Kidney (tissue), 13 donors: ENCODE measurements at regions not wholly inside any gene's neighbourhood (a gene's known extent, or its start where the extent isn't known, plus 50 kb on each side); places are given as distances from the start of the nearest gene placed in this dataset.

Source experiments
- DNase-seq, 5 donors: peaks; one replicate each; pipeline ENCODE4 v3.0.0-alpha.2; 2013 to 2020
- FAIRE-seq: peaks from 2 replicates; lab custom pipeline; 2012; peaks lifted over from hg19 to GRCh38; lab: Jason Lieb, UNC
- H3K27ac ChIP-seq, 2 donors: one replicate each; pipeline ENCODE4 v1.7.0; 2013; ENCODE audit warnings: low read depth in 2 of 2, low read length in 2 of 2, inconsistent platforms in 1 of 2
- H3K27me3 ChIP-seq: one replicate; pipeline ENCODE4 v1.7.1; 2013; ENCODE audit warnings: low read length, inconsistent platforms; ENCODE audit not compliant: control insufficient read depth, insufficient read depth
- H3K36me3 ChIP-seq, 3 donors: one replicate each; pipeline versions ENCODE4 v1.7.0 to v1.7.1; 2013; ENCODE audit warnings: low read length in 3 of 3, control low read depth in 1 of 3, inconsistent platforms in 1 of 3; ENCODE audit not compliant: insufficient read depth in 3 of 3, control insufficient read depth in 2 of 3
- H3K4me1 ChIP-seq, 3 donors: one replicate each; pipeline versions ENCODE4 v1.7.0 to v1.7.1; 2013; ENCODE audit warnings: low read length in 3 of 3, inconsistent platforms in 1 of 3, low read depth in 1 of 3; ENCODE audit not compliant: control insufficient read depth in 2 of 3, insufficient read depth in 2 of 3
- H3K4me3 ChIP-seq, 3 donors: one replicate each; pipeline versions ENCODE4 v1.7.0 to v1.8.1; 2013; ENCODE audit warnings: low read length in 3 of 3, control low read depth in 1 of 3, inconsistent platforms in 1 of 3
- H3K9ac ChIP-seq, 3 donors: one replicate each; pipeline versions ENCODE4 v1.7.0 to v1.7.1; 2013; ENCODE audit warnings: low read length in 3 of 3, control low read depth in 1 of 3, inconsistent platforms in 1 of 3
- H3K9me3 ChIP-seq, 3 donors: one replicate each; pipeline versions ENCODE4 v1.7.0 to v1.7.1; 2013; ENCODE audit warnings: low read length in 3 of 3, control low read depth in 1 of 3, inconsistent platforms in 1 of 3; ENCODE audit not compliant: control insufficient read depth in 2 of 3, insufficient read depth in 1 of 3
- CTCF ChIP-seq: IDR thresholded peaks from 3 replicates; pipeline ENCODE4 v1.5.1; 2012; ENCODE audit warnings: mild to moderate bottlenecking, moderate library complexity, borderline replicate concordance; ENCODE audit not compliant: insufficient read depth; ENCODE audit errors: extremely low read depth
- intact Hi-C: fragments of 100-400 bp; cut with DNase I; formaldehyde crosslinking; loops from one replicate; pipeline ENCODE4 v1.11.1; 2022
- donor health status: control.
- donor health status: control.
- donor health status: control.
- donor health status: control.
- donor health status: control.
- donor health status: DM: yes; HTN: yes; CAD: no.
- donor health status: Normal renal cell carcinoma (clear cell type).

- Histone ChIP-seq H3K27me3 (no peaks in the 10 kb centered on the region), H3K27ac (no peak overlapping the region), H3K9me3 (no peaks in the 10 kb centered on the region), H3K4me3 (no peak overlapping the region), H3K36me3 (no peaks in the 10 kb centered on the region), H3K9ac (no peak overlapping the region), H3K4me1 (no peaks in the 10 kb centered on the region)
- intact Hi-C loops = no loop called here
- FAIRE-seq = no peak
- no peak for TF ChIP-seq CTCF
- DNase-seq = peak in 1 of 5 donors; percentile 39
Measured at GRCh38 chr12:90229407-90230170, 521.0 kb upstream of the ATP2B1 start.

- intact Hi-C loops = no loop called here
- FAIRE-seq (no peak), DNase-seq (no peak)
- H3K9ac ChIP-seq = no peak overlapping the region
- H3K36me3 ChIP-seq = no peaks in the 10 kb centered on the region
- no peaks in the 10 kb centered on the region for H3K27me3 ChIP-seq
- no peaks in the 10 kb centered on the region for H3K9me3 ChIP-seq
- no peak overlapping the region for H3K4me3 ChIP-seq
- no peaks in the 10 kb centered on the region for H3K4me1 ChIP-seq
- H3K27ac ChIP-seq = no peak overlapping the region
- no peak for TF ChIP-seq CTCF
Measured at GRCh38 chr12:90226211-90226610, 517.6 kb upstream of the ATP2B1 start.

GRCh38 chr12:90216815-90217214, 508.2 kb upstream of the ATP2B1 start:
- intact Hi-C loops = no loop called here
- Histone ChIP-seq H3K4me3 (no peak overlapping the region), H3K9ac (no peak overlapping the region), H3K4me1 (no peaks in the 10 kb centered on the region), H3K27me3 (no peaks in the 10 kb centered on the region), H3K27ac (no peak overlapping the region), H3K36me3 (no peaks in the 10 kb centered on the region), H3K9me3 (no peaks in the 10 kb centered on the region)
- peak in 1 of 5 donors; percentile 24 for DNase-seq
- TF ChIP-seq CTCF = no peak
- FAIRE-seq = no peak

GRCh38 chr12:90216020-90216552, 507.4 kb upstream of the ATP2B1 start:
- intact Hi-C loops = no loop called here
- Histone ChIP-seq H3K36me3 (no peaks in the 10 kb centered on the region), H3K27ac (no peak overlapping the region), H3K4me3 (no peak overlapping the region), H3K9ac (no peak overlapping the region), H3K27me3 (no peaks in the 10 kb centered on the region), H3K9me3 (no peaks in the 10 kb centered on the region), H3K4me1 (no peaks in the 10 kb centered on the region)
- no peak for FAIRE-seq
- peak in 2 of 5 donors; percentile 33 to 61 for DNase-seq
- TF ChIP-seq CTCF = no peak
